H1 (cell line): ENCODE measurements at regions not wholly inside any gene's neighbourhood (a gene's known extent, or its start where the extent isn't known, plus 50 kb on each side); places are given as distances from the start of the nearest gene placed in this dataset.

Source experiments
- CTCF ChIP-seq, 3 experiments: IDR thresholded peaks; 1 replicate in 2 of 3; 2 replicates in 1 of 3; pipeline versions ENCODE4 v1.5.1 to v1.6.1; 2011; ENCODE audit warnings: low read length in 3 of 3, mild to moderate bottlenecking in 3 of 3, inconsistent platforms in 2 of 3, low read depth in 1 of 3, moderate library complexity in 1 of 3; ENCODE audit not compliant: insufficient read depth in 1 of 3; ENCODE audit errors: control extremely low read depth in 1 of 3
- POLR2A ChIP-seq, 2 experiments: IDR thresholded peaks; 1 replicate in 1 of 2; 2 replicates in 1 of 2; pipeline ENCODE4 v1.6.1; 2011; ENCODE audit warnings: low read depth in 2 of 2, low read length in 2 of 2, mild to moderate bottlenecking in 2 of 2; ENCODE audit errors: control extremely low read depth in 1 of 2
- TAF1 ChIP-seq: IDR thresholded peaks from 2 replicates; pipeline ENCODE4 v1.6.1; 2011; ENCODE audit warnings: mild to moderate bottlenecking, low read depth, low read length

DNA sequence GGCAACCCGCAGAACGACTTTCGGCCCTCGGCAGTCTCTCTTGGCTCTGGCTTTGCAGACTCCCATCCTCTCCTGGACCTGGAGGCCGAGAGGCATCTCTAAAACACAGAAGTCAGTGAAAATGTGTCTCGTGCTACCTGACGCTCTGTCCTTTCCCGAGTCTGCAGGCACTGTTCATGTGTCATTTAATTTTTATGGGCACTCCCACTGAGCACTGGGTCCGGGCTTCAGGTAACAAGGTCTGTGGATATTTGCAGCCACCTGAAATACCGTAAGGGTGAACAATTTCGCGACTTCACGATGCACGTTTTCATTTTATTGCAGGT, 96.8 kb downstream of the GLRX3 start:
- TF ChIP-seq CTCF (IDR thresholded peaks at IDR 0.05; ENCODE audit: control extremely low read depth in 1 of 3, insufficient read depth in 1 of 3, low read depth in 1 of 3, low read length in 3 of 3) (no peak), POLR2A (IDR thresholded peaks at IDR 0.05; ENCODE audit: control extremely low read depth in 1 of 2, low read depth in 2 of 2, low read length in 2 of 2) (no peak), TAF1 (no peak)
